ENCODE measurements at regions not wholly inside any gene's neighbourhood (a gene's known extent, or its start where the extent isn't known, plus 50 kb on each side); places are given as distances from the start of the nearest gene placed in this dataset.

- no peak for DNase-seq (ENCODE audit: low read depth)
- H3K4me3 ChIP-seq (replicated peaks; ENCODE audit: low read depth, low read length), result no peak overlapping the region
- no peak for TF ChIP-seq CTCF (IDR thresholded peaks at IDR 0.05; ENCODE audit: low read length, missing control alignments)
These were observed 389.2 kb upstream of the NFE2L3 start for GRCh38 chr7:25762511-25763462.

GRCh38 chr7:25763463-25763860 is 388.5 kb upstream of the NFE2L3 start:
- no peak for DNase-seq (ENCODE audit: low read depth)

GRCh38 chr7:25765110-25765655 is 386.8 kb upstream of the NFE2L3 start:
- DNase-seq (ENCODE audit: low read depth), result no peak
- TF ChIP-seq CTCF (IDR thresholded peaks at IDR 0.05; ENCODE audit: low read length, missing control alignments), result no peak
- H3K4me3 ChIP-seq (replicated peaks; ENCODE audit: low read depth, low read length), result no peak overlapping the region

More at GRCh38 chr7:25763463-25763860, 388.5 kb upstream of the NFE2L3 start:
- TF ChIP-seq CTCF (IDR thresholded peaks at IDR 0.05; ENCODE audit: low read length, missing control alignments), result no peak
- no peak overlapping the region for H3K4me3 ChIP-seq (replicated peaks; ENCODE audit: low read depth, low read length)

GRCh38 chr7:25770235-25770634 is 381.8 kb upstream of the NFE2L3 start:
- no peak for TF ChIP-seq CTCF (IDR thresholded peaks at IDR 0.05; ENCODE audit: low read length, missing control alignments)
- no peak overlapping the region for H3K4me3 ChIP-seq (replicated peaks; ENCODE audit: low read depth, low read length)
- DNase-seq (ENCODE audit: low read depth), result no peak

- no peak overlapping the region for H3K4me3 ChIP-seq (replicated peaks; ENCODE audit: low read depth, low read length)
- DNase-seq (ENCODE audit: low read depth), result no peak
- TF ChIP-seq CTCF (IDR thresholded peaks at IDR 0.05; ENCODE audit: low read length, missing control alignments), result no peak
These were observed 381.3 kb upstream of the NFE2L3 start for GRCh38 chr7:25770670-25771069.

- TF ChIP-seq CTCF (IDR thresholded peaks at IDR 0.05; ENCODE audit: low read length, missing control alignments), result no peak
- no peak for DNase-seq (ENCODE audit: low read depth)
These were observed 380.5 kb upstream of the NFE2L3 start for GRCh38 chr7:25771491-25771890.

More at GRCh38 chr7:25771491-25771890, 380.5 kb upstream of the NFE2L3 start:
- no peak overlapping the region for H3K4me3 ChIP-seq (replicated peaks; ENCODE audit: low read depth, low read length)
